C1 segment of cervical spinal cord (tissue), 14 donors: ENCODE measurements at regions not wholly inside any gene's neighbourhood (a gene's known extent, or its start where the extent isn't known, plus 50 kb on each side); places are given as distances from the start of the nearest gene placed in this dataset.
"Not testable (repeated sequence)": the region's sequence is repeated elsewhere in the genome, so short reads cannot be mapped to it uniquely, and the experiment has no call there.

Experiments used
- DNase-seq, 14 donors: peaks; one replicate each; lab custom pipeline; 2025; lab: John Stamatoyannopoulos, UW

DNA sequence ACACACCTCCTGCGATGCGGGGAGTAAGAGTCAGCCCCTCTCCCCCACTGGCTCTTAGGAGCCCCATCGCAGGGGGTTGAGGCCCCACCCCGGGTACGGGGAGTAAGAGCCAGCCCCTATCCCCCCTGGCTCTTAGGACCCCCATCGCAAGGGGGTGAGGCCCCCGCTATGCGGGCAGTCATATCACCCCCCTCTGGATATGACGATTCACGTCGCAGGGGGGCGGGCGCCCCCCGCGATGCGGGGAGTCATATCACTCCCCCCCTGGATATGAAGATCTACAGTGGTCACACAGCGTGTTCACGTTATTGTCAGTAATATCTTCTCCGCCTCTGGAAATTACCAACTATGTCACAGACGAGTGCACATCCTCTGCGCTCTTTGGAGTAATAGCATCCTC is 61.1 kb downstream of the DEFB131A start:
- not testable (repeated sequence) for DNase-seq

DNA sequence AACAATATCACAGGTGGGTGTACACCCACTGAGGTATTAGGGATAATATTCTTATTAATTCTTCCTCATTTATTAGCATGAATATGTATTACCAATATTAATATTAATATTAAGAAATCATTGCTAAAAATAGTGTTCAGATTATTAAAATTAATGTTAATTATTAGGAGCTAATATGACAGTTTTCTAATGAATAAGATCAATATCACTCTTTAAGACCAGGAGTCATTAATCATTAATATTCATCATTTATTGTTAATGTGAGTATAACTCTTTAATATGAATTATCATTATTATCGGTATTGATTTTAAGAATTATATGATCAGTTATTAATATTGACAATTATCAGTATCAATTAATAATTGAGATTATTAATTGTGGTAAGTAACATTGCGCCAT is 62.5 kb downstream of the DEFB131A start:
- DNase-seq = not testable (repeated sequence)

DNA sequence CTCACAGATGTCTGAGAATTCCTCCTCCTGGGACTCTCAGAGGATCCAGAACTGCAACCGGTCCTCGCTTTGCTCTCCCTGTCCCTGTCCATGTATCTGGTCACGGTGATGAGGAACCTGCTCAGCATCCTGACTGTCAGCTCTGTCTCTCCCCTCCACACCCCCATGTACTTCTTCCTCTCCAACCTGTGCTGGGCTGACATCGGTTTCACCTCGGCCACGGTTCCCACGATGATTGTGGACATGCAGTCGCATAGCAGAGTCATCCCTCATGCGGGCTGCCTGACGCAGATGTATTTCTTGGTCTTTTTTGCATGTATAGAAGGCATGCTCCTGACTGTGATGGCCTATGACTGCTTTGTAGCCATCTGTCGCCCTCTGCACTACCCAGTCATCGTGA is 68.7 kb downstream of the DEFB131A start:
- not testable (repeated sequence) for DNase-seq

DNA sequence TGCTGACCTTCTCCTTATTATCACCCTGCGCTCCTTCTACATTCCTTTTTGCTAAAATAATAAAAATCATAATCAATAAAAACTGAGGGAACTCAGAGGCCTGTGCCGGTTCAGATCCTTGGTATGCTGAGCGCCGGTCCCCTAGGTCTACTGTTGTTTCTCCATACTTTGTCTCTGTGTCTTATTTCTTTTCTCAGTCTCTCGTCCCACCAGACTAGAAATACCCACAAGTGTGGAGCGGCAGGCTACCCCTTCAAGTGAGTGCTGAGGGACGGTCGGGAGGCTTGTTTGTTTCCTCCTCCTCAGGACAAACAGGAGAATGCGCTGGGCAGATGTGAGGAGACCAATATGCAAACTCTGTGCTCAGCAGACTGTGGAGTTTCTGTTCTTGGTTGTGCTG is 75.4 kb downstream of the DEFB131A start:
- not testable (repeated sequence) for DNase-seq

DNA sequence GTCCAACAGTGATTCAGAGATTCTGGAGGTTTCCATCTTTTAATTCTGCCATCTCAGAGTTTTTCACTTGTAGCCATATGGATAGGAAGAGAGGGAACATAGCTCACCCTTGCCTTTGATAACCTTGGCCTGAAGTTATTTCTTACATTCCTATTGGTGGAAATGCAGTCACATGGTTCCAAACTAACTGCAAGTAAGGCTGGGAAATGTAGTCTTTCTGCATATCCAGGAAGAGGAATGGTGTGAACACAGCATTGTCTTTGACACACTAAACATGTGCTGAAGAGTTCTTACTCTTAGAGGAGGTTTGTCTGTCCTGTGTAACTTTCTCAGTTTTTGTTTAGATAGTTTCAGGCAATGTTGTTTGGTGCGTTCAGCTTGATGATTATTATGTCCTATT is 78.7 kb downstream of the DEFB131A start:
- not testable (repeated sequence) for DNase-seq

DNA sequence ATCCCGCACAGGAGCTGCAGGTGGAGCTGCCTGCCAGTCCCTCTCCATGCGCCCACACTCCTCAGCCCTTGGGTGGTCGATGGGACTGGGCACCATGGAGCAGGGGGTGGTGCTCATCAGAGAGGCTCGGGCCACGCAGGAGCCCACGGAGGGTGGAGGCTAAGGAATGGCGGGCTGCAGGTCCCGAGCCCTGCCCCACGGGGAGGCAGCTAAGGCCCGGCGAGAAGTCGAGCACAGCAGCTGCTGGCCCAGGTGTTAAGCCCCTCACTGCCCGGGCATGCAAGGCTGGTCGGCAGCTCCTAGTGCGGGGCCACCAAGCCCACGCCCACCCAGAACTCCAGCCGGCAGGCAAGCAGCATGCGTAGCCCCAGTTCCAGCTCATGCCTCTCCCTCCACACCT is 80.2 kb downstream of the DEFB131A start:
- not testable (repeated sequence) for DNase-seq

DNA sequence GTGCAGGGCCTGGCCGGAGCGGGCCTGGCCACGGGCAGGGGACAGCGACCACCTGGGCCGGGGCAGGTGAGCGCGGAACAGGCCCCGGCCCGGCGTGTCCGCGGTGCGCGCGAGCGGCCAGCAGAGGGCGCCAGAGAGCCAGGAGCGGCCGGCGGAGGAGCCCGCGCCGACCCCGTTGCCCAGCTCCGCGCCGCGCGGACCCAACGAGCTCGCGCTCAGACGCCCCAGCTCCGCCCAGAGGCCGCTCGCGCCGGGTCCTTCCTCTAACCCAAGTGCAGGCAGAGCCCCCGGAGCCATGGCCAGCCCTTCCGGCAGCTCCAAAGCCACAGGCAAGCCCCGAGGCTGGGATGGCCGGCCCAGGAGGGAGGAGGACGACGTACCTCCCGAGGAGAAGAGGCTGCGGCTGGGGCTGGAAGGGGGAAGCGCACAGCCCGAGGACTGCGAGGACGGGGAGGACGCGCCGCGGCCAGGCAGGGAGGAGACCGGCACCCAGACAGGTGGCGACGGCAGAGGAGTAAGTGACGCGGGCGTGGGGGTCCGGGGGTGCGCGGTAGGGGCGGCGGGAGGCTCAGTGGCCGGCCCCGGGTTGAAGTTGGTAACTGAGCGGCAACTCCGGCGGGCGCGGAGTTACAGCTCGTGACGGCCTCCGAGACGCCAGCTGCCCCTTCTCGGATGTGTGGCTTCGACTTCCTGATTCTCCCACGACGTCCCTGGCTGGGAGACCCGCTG is 88.1 kb downstream of the DEFB131A start:
- peak in 12 of 14 donors; percentile 13 to 77 (median 34) for DNase-seq

DNA sequence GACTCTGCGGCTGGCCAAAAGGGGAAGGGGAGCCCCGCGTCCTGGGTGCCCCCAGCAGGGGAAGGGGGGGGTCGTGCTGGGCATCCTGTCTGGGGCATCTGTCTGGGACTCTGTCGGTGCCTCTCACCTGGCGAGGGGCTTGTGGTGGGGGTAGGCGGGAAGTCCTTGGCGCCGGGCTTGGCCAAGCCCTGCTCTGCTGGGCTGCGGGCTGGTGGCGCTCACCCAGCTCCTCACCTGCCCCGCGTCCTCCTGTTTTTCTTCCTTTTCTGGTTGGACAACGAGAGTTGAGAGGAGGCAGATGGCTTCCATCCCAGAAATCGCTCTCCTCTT is 88.6 kb downstream of the DEFB131A start:
- not testable (repeated sequence) for DNase-seq

DNA sequence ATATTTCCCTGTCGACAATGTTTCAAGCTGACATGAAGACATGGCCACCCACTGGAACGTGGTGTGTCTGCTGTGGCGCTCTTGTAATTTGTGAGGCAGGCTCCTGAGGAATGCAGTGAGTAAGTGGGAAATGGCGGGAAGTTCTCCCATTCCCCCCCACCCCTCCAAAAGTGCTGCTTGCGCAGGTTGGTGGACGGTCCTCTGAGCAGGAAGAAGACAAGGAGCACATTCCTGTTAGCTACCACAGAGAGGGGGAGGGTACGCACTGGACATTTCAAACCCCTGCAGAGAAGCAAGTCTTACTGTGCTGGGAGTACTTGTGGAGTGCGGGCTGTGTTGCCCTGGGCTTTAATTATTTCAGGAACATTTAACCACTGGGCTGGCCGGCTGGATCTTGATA is 92.9 kb downstream of the DEFB131A start:
- not testable (repeated sequence) for DNase-seq

DNA sequence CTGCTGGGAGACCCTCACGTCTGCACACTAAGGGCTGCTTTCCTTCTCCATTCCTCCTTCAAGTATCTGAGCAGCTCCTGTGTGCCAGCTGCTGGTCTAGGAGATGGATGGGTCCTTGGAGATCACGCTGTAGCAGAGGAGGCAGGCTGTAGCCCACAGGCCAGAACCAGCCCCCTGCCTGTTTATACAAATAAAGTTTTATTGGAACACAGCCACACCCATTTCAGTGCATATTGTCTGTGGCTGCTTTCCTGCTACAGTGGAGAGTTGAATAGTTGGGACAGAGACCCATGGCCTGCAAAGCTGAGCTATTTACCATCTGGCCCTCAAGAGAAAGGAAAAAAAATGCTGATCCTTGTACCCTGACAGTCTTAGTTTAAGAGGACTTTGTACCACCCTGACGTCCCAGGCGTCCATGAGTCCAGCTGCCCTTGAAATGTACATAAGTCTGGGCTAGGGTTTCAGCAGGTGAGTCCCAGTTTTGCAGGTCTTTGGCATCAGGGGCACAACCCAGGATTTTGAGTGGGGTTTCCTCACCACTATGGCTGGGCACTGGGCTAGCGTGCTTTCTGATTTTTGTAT is 95.8 kb downstream of the DEFB131A start:
- not testable (repeated sequence) for DNase-seq

DNA sequence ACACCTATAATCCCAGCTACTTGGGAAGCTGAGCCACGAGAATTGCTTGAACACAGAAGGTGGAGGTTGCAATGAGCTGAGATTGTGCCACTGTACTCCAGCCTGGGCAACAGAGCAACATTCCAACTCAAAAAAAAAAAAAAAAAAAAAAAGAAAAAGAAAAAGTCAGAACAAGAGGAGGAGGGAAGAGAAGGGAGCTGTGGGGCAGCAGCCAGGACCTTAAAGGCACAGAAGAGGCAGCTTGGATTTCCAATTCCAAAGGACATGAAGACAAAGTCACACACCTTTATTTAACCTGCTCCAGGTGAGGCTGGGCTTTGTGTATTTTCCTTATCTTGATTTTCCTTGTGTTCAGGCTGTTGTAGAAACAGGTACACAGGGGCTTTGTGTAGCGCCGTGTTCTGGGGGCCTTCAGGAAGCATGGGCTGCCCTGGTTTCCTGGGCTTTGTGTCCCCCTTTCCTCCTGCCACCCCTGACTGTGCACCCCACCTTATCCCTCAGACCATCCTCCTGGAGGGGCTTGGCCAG is 97.2 kb downstream of the DEFB131A start:
- not testable (repeated sequence) for DNase-seq

DNA sequence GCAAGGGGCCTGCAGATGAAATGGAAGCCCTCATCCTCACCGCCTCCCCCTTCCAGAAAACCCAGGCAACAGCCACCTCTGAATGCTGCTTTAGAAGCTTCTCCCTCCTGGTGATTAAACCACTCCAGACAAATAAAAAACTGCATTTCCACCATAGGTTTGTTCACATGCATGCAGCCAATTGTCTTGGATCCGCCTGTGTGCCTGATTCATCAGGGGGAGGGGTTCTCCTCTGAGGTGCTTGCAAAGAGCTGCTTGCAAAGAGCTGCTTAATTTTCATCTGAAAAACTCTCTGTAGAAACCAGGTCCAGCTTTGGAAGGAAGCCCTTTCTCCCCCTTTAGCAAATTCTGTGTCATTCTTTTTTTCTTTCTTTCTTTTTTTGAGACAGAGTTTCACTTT is 100.6 kb downstream of the DEFB131A start:
- not testable (repeated sequence) for DNase-seq

DNA sequence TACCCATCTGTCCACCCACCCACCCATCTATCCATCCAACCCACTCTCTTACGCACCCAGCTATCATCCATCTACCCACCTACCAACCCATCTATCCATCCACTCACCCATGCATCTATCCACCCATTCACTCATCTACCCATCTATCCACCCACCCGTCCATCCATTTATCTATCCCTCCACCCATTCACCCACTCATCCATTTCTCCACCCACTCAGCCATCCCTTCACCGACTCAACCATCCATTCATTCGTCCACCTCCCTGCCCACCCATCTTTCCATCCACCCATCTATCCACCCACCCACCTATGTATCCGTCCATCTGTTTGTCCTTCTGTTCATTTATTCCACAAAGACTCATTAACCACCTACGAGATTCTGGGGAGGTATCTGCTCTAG is 103.3 kb downstream of the DEFB131A start:
- DNase-seq = not testable (repeated sequence)

DNA sequence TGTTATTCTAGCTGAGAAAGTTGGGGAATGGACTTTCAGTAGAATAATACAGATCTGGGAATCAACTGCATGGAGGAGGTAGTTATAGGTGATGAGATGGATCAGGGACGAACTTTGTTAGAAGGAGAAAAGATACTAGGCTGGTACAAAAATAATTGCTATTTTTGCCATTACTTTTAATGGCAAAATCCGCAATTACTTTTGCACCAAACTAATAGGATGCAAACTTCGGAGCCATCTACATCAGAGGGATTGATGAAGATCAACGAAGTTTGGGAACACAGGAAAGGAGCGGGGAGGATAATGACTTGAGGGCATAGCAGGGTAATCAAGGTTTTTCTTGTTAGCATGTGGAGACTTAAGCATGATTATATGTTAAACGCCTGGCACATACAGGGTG is 111.9 kb downstream of the DEFB131A start:
- not testable (repeated sequence) for DNase-seq

DNA sequence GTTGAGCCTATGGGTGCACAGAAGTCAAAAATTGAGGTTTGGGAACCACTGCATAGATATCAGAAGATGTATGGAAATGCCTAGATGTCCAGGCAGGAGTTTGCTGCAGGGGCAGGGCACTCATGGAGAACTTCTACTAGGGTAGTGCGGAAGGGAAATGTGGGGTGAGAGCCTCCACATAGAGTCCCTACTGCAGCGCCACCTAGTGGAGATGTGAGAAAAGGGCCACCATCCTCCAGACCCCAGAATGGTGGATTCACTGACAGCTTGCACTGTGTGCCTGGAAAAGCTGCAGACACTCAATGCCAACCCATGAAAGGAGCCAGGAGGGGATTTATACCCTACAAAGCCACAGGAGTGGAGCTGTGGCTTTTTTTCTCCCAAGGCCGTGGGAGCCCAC is 133.7 kb downstream of the DEFB131A start:
- not testable (repeated sequence) for DNase-seq

DNA sequence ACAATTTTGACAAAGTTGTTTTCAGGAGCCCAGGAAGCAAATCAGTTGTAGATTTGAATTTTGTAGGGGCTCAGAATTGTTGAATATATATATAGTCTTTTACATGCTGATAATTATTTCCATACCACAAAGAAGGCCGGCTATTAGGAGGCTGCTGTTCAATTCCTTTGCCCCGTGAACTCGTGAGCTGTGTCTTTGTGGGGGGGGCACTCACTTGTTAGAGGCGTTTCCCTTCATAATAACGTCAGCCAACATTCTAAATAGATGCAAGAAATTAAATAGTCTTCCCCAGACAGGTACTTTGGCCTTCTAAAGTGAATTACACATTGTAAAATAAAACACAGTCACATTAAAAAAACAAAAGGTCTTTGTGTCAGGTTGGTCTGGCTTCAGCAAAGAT is 138.7 kb downstream of the DEFB131A start:
- not testable (repeated sequence) for DNase-seq

DNA sequence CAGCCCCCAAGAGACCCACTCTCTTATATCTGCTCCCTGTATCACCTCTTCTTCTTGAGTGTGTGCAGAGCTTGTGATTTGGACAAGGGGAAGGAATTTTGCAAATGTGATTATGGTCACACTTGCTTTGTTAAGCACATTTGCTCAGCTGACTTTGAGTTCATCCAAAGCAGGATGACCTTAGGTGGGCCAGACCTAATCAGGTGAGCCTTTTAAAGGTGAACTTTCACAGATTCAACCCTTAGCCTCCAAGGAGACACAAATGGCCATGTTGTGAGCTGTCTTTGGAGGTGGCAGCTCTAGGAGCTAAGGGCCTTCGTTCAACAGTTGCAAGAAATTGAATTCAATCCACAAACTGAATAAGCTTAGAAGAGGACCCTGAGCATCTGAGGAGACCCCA is 147.8 kb downstream of the DEFB131A start:
- DNase-seq = no peak

DNA sequence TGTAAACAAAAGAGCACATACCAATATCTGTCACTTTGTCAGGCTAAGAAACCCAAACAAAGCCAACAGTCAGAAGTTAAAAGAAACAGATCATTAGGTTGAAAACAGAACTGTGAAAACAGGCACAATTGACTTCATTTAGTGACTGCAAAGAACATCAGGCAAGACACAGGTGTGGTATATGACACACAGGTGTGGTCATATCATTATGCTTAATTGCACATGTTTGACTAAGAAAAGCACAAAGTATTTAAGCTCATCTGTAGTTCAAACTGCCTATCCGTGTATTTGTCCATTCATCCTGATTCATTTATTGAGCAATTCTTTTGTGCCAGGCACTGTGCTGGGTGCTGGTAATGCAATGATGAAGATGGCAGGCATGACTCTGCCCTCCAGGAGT is 150.7 kb downstream of the DEFB131A start:
- no peak for DNase-seq

DNA sequence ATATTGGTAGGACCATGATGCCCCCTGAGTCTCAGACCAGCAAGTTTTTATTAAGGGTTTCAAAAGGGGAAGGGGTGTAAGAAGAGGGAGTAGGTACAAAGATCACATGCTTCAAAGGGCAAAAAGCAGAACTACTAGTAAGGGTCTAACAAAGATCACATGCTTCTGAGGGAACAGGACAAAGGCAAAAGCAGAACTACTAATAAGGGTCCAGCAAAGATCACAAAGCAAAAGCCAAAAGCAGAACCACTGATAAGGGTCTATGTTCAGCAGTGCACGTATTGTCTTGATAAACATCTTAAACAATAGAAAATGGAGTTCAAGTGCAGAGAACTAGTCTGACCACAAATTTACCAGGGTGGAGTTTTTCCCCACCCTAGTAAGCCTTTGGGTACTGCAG is 151.3 kb downstream of the DEFB131A start:
- not testable (repeated sequence) for DNase-seq

DNA sequence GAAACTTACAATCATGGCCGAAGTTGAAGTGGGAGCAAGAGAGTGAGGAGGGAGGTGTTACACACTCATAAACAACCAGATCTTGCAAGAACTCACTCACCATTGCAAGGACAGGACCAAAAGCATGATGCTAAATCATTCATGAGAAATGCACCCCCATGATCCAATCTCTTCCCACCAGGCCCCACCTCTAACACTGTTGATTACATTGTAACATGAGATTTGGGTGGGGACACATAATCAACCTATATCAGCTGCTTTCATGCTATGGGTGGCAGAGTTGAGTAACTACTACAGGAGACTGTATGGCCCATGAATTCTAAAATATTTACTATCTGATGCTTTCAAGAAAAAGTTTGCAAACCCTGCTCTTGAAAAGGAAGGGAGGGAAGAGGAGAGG is 155.1 kb downstream of the DEFB131A start:
- no peak for DNase-seq

DNA sequence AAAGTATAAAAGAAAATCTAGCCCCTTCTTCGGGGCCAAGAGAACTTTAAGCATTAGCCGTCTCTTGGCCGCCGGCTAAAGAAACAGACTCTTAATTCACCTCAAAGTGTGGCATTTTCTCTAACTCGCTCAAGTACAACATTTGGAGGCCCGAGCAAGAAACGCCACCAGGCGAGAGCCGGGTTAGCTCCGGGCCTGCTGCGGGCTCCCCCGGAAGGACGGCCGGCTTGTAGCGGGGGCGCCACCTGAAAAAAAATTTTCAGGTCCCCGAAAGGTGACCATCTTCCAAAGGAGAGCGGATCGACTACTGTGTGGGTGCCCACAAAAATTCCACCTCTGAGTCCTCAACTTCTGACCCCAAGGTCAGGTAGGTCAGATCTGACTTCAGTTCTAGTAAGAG is 156.0 kb downstream of the DEFB131A start:
- no peak for DNase-seq

DNA sequence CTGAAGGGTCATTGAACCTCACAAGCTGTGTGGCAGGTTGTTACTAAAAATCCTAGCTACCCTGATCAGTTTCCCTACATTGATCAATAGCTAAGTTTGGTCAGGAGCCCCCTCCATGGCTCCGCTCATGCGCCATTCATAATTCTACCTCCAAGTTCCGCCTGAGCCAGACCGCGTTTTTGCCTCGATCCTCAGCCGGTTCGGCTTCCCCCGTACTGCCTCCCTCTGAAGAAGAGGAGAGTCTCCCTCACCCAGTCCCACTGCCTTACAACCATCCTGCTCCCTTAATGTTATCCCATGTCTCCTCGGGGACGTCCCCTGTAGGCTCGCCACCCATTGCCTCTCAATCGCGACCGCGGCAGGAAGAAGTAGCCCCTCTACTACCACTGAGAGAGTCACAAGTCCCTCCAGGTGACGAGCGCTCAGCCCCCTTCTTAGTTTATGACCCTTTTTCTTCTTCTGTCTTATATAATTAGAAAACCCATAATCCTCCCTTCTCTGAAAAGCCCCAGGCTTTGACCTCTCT is 158.2 kb downstream of the DEFB131A start:
- no peak for DNase-seq
